GM12801 (cell line): ENCODE measurements at regions not wholly inside any gene's neighbourhood (a gene's known extent, or its start where the extent isn't known, plus 50 kb on each side); places are given as distances from the start of the nearest gene placed in this dataset.

Source experiments
- CTCF ChIP-seq: IDR thresholded peaks from one replicate; pipeline ENCODE4 v1.5.1; 2011; ENCODE audit warnings: control low read depth; ENCODE audit not compliant: insufficient read length; ENCODE audit errors: extremely low read depth

- TF ChIP-seq CTCF: no peak
Observed at GRCh38 chr2:43171789-43172188, 54.6 kb downstream of the ZFP36L2 start.

- no peak for TF ChIP-seq CTCF
Observed at GRCh38 chr2:43170405-43171105, 55.9 kb downstream of the ZFP36L2 start.

- TF ChIP-seq CTCF: no peak
Observed at GRCh38 chr2:43169987-43170386, 56.4 kb downstream of the ZFP36L2 start.

GRCh38 chr2:43169099-43169945 is 57.1 kb downstream of the ZFP36L2 start:
- no peak for TF ChIP-seq CTCF

- TF ChIP-seq CTCF: no peak
Observed at GRCh38 chr2:43168016-43168369, 58.4 kb downstream of the ZFP36L2 start.

GRCh38 chr2:43165378-43166069 is 60.9 kb downstream of the ZFP36L2 start:
- no peak for TF ChIP-seq CTCF

- TF ChIP-seq CTCF: no peak
Observed at GRCh38 chr2:43164686-43165085, 61.7 kb downstream of the ZFP36L2 start.
